GM12872 (cell line): ENCODE measurements at regions not wholly inside any gene's neighbourhood (a gene's known extent, or its start where the extent isn't known, plus 50 kb on each side); places are given as distances from the start of the nearest gene placed in this dataset.

Source experiments
- CTCF ChIP-seq: IDR thresholded peaks from 3 replicates; pipeline ENCODE4 v1.5.1; 2011; ENCODE audit warnings: low read depth, mild to moderate bottlenecking, low read length, moderate library complexity; ENCODE audit not compliant: insufficient read depth

- no peak for TF ChIP-seq CTCF
Measured at GRCh38 chr5:2123874-2124273, 241.1 kb upstream of the IRX4 start.

GRCh38 chr5:2120361-2120760 lies 237.6 kb upstream of the IRX4 start:
- no peak for TF ChIP-seq CTCF

- no peak for TF ChIP-seq CTCF
Measured at GRCh38 chr5:2119573-2119972, 236.8 kb upstream of the IRX4 start.

- no peak for TF ChIP-seq CTCF
Measured at GRCh38 chr5:2113348-2114131, 230.8 kb upstream of the IRX4 start.

GRCh38 chr5:2112173-2113025 lies 229.7 kb upstream of the IRX4 start:
- no peak for TF ChIP-seq CTCF

- TF ChIP-seq CTCF: no peak
Measured at GRCh38 chr5:2111569-2112105, 228.9 kb upstream of the IRX4 start.

GRCh38 chr5:2110934-2111462 lies 228.3 kb upstream of the IRX4 start:
- TF ChIP-seq CTCF: no peak
